DND-41 (cell line): ENCODE measurements at regions not wholly inside any gene's neighbourhood (a gene's known extent, or its start where the extent isn't known, plus 50 kb on each side); places are given as distances from the start of the nearest gene placed in this dataset.

Experiments used
- EZH2 ChIP-seq: IDR thresholded peaks from 3 replicates; pipeline ENCODE4 v1.6.1; 2012; ENCODE audit warnings: borderline replicate concordance, low read depth, mild to moderate bottlenecking, moderate library complexity, low read length, inconsistent platforms; ENCODE audit not compliant: severe bottlenecking
- TF ChIP-seq, protein P1 (sequence below): IDR thresholded peaks from 2 replicates; pipeline ENCODE4 v1.5.1; 2012; ENCODE audit warnings: borderline replicate concordance, low read length, moderate library complexity, mild to moderate bottlenecking; ENCODE audit not compliant: poor library complexity, severe bottlenecking; ENCODE audit errors: extremely low read depth

GRCh38 chr10:84766923-84767322 is 438.5 kb downstream of the CCSER2 start:
- no peak for TF ChIP-seq EZH2
- TF ChIP-seq, protein P1, sequence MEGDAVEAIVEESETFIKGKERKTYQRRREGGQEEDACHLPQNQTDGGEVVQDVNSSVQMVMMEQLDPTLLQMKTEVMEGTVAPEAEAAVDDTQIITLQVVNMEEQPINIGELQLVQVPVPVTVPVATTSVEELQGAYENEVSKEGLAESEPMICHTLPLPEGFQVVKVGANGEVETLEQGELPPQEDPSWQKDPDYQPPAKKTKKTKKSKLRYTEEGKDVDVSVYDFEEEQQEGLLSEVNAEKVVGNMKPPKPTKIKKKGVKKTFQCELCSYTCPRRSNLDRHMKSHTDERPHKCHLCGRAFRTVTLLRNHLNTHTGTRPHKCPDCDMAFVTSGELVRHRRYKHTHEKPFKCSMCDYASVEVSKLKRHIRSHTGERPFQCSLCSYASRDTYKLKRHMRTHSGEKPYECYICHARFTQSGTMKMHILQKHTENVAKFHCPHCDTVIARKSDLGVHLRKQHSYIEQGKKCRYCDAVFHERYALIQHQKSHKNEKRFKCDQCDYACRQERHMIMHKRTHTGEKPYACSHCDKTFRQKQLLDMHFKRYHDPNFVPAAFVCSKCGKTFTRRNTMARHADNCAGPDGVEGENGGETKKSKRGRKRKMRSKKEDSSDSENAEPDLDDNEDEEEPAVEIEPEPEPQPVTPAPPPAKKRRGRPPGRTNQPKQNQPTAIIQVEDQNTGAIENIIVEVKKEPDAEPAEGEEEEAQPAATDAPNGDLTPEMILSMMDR, result no peak
